Dermis microvascular lymphatic vessel endothelial cell (primary cell): ENCODE measurements at regions not wholly inside any gene's neighbourhood (a gene's known extent, or its start where the extent isn't known, plus 50 kb on each side); places are given as distances from the start of the nearest gene placed in this dataset.

Source experiments
- DNase-seq, 2 donors: peaks; one replicate each; pipeline versions ENCODE4 v3.0.0 to v3.0.0-alpha.2; 2010; ENCODE audit warnings: low read depth in 2 of 2

GRCh38 chr20:12358655-12359009, 440.9 kb downstream of the BTBD3 start:
- no peak for DNase-seq

- no peak for DNase-seq
These were observed 454.3 kb downstream of the BTBD3 start for GRCh38 chr20:12371990-12372389.

DNA sequence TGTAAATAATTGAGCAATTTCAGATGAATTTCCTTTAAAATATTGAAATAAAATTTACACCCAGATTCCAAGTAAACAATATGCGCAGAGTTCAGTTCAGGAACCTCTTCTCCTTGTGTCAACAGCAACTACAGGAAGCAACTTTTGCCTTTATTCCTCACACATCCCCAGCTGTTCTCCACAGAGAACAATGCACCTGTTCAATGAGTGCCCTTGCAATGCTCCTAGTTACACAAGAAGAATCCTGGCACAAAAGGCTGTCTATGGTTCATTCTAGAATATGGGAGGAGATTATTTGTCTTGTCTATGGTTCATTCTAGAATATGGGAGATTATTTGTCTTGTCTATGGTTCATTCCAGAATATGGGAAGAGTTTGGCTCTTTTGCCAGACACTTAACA, 454.9 kb downstream of the BTBD3 start:
- DNase-seq = no peak

DNA sequence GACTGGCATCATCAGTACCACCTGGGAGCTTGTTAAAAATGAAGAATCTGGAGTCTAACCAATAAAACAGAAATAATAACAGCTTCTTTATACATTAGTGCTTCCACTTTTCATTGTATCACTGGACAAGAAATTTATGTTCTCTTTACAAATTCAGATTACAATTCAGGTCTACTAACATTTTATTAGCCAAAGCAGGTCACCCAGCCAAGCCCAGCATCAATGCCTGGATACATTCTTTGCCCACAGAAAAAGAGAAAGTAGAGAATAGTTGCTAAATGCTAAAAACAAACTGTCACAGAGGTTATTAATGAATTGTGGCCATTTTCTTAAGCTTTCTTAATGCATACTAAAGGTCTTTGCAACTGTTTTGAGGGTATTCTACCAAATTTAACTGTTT, 458.3 kb downstream of the BTBD3 start:
- DNase-seq = no peak

DNA sequence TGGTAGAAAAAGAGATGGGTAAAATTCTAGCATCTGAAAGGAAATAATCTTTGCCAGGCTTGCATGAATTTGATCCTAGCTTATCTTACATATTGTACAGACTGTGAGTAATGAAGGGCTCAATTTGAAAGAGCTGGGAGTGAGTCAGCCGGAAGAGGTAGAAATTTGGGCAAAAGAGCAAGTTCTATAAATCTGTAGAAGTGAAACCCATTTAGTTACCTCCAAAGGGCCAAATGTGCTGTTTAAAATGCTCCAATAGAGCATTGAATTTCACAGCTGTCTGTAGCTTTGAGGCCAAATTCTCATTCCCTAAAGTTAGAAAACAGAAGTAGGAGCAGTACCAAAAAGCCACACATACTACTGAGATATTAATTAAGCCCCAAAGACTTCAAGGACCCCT, 466.1 kb downstream of the BTBD3 start:
- no peak for DNase-seq

DNA sequence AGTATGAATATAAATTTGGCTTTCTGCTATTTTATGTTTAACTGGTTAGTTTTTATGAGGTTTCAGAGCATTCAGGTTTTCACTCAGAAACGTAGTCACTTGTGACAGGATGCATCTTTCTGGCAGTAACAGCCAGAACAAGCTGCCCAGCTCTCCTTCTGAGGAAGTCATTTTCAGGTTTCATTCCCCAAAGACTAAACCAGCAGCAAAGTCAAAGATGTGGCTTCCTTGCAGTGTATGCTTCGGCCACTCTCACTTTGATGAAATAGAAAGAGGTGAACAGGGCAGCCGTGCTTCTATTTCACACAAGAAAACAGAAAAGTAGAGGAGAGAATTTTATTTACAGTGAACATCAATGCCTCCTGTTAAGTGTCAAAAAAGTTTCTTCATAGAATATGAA, 469.1 kb downstream of the BTBD3 start:
- DNase-seq = no peak

DNA sequence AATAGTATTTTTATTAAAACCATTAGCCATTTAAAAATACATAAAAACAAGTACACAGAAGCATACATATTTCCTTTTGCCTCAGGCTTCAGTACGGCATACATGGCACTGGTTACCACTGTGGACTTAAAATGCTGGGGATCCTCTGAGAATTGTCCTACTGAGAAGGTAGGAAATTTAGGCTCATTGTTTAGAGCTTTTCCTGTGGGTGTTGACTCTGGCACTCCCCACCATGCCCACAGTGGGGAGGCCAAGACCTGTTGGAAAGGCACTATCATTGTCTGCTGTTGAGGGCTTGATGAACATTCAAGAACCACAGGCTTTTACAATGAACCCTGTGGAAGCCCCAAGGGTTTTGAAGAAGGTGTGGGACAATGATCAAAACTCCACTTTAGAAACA, 473.4 kb downstream of the BTBD3 start:
- DNase-seq = peak; percentile 10 to 55

- no peak for DNase-seq
These were observed 477.1 kb downstream of the BTBD3 start for GRCh38 chr20:12394786-12395185.

DNA sequence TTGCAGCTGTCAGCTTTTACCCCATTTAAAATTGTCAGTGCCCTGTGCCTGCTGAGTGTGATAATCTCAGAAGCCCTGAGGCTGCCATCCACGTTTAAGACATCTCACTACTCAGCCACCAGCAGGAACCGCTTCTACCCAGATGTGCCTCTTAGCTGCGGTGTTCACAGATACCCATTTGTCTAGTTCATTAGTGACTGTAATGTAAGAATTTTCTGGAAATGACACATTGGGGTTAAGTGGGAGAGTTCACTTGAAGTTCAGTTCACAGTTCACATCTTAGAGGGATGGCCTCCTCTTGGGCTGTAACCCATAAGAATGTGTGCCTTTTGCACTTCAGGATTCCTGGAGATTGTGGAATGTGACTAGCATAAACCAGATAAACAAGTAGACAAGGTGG, 477.7 kb downstream of the BTBD3 start:
- DNase-seq = no peak

DNA sequence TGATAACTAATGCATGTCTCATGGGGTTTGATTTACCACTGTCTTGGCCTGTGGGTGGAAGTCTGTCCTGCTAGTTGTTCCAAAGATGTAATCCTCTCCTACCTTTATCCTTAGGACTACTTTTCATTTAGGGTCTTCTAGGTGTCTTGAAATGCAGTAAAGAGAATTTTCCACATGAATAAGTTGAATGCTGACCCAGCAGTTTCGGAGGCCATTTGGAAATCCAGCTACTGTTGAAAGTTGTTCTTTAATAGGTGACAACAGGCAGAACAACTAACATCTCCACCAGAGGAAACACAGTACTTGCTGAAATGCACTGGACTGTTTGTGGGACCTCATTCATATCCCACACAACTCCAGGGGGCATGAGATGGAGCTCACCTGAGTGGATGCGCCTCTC, 478.1 kb downstream of the BTBD3 start:
- DNase-seq = no peak

- no peak for DNase-seq
These were observed 481.6 kb downstream of the BTBD3 start for GRCh38 chr20:12399110-12399836.

DNA sequence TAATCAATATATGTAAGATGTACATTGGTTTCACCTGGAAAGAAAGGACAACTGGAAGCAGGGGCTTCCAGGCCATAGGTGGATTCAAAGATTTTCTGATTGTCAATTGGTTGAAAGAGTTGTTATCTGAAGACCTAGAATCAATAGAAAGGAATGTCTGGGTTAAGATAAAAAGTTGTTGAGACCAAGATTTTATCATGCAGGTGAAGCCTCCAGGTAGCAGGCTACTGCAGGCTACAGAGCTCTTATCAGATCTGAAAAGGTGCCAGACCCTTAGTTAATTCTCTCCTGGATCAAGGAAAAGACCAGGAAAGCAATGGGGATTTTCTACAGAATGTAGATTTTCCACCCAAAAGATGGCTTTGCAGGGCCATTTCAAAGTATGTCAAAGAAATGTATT, 487.2 kb downstream of the BTBD3 start:
- no peak for DNase-seq

DNA sequence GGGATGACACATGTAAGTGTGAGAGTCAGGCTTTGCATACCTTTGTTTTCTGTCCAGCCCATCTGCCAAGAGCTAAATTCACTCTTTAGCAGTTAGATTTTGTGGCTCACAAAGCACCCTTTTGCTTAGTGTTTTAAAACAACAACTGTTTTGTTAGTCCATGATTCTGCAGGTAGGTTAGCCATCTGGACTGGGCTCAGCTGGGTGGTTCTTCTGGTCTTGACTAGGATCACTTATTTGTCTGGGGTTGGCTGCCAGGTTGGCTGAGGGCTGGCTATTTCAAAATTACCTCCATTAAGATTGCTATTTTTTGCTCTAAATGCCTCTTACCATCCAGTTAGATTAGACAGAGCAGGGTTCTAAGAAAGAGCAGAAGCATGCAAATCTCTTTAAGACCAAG, 489.3 kb downstream of the BTBD3 start:
- no peak for DNase-seq

DNA sequence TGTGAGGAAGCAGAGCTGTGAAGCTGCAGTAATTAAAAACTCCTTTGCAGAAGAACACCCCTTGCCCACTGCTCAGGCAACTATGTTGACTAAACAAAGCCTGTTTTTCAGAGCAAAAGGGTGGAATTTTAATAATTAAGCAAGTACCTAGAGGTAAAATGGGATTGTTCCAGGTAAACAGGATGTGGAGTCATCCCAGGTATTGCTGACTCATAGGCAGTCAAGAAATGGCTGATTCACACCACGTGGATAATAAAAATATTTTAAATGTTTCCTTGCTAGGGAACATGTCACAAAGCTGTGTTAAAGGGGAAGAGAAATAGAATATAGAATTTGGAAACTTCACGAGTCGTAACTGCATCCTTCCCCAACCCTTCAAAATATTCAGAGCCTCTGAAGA, 491.8 kb downstream of the BTBD3 start:
- DNase-seq = no peak

DNA sequence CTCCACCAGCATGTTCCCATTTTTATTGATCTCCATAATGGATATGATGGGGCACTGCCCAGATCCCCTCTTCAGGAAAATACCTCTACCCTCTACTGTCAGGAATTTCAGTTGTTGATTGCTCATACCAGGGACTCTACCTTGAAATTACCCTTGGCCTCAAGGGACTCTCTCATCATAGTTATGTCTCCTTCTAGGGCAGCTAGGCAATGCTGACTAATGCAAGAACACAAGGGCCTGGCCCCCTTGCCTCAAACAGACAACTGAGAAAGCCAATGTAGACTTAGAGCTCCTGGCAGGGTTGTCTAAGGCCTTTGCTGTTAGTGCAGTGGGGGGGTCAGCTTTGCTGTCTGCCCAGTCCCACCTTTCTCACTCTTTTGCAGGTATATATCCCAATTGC, 493.1 kb downstream of the BTBD3 start:
- no peak for DNase-seq

GRCh38 chr20:12411246-12411940, 493.7 kb downstream of the BTBD3 start:
- no peak for DNase-seq

DNA sequence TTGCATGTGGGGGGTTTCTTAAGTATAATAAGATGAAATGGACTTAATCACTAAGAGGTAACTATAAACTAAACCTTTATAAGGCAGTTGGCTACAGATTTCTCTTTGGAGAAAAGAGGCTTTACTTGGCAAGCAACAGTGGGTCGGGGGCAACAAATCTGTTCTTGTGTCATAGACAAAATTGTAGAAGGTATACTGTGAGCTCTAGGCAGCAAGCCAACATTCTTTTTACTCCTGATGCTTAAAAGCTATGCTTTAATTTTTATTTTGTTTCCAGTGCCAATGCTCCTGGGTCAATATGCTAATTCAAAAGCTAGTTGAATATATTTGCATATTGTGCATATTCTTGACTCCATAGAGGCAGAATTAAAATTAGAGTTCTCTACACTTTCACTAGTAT, 495.4 kb downstream of the BTBD3 start:
- DNase-seq = no peak

GRCh38 chr20:12414446-12415274, 497.0 kb downstream of the BTBD3 start:
- DNase-seq = no peak

DNA sequence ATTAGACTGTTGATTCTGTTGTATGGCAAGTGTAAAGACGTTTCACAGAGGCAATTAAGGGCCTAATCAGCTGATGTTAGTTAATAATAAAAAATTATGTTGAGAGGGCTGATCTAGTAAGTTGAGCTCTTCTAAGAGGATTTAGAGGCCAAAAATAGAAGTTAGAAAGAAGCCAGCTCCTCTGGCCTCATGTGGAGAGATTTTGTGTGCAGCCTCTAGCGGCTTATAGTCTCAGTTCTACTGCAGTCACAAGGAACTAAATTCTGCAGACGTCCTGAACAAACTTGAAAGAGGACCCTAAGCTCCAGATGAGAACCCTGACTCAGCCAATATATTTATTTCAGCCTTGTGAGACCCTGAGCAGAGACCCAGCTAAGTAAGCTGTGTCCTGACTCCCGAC, 498.6 kb downstream of the BTBD3 start:
- DNase-seq = no peak

- DNase-seq = no peak
These were observed 516.0 kb downstream of the BTBD3 start for GRCh38 chr20:12433724-12434123.

GRCh38 chr20:12434672-12435071, 517.0 kb downstream of the BTBD3 start:
- no peak for DNase-seq

DNA sequence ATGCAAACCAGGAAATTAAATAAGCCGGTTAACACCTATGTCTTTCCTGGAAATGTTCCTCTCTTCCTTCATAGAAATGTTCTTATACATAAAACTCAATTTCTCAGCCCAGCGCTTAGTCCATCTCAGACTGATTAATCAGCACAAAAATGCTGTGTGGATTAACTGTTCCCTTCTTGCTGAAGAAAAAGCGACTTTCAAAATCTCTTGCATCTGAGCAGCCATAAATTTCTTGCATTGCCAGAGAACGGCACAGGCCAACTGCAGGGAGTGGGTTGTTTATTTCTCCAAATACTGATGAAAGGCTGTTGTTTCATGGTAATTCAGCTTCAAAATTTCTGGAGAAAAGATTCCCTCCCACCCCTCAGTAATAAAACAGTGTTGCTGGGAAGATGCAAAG, 517.6 kb downstream of the BTBD3 start:
- DNase-seq = no peak

GRCh38 chr20:12453711-12454110, 536.0 kb downstream of the BTBD3 start:
- DNase-seq = no peak
